Activated CD4-positive, alpha-beta T cell treated with anti-CD3 and anti-CD28 coated beads for 4 hours (primary cell): ENCODE measurements at regions not wholly inside any gene's neighbourhood (a gene's known extent, or its start where the extent isn't known, plus 50 kb on each side); places are given as distances from the start of the nearest gene placed in this dataset.

Source experiments
- DNase-seq, 2 donors: peaks; one replicate each; pipeline ENCODE4 v3.0.0-alpha.2; 2020

- no peak for DNase-seq
These were observed 1050.4 kb downstream of the MAT2B start for GRCh38 chr5:164555809-164556208.

- DNase-seq = no peak
These were observed 1054.8 kb downstream of the MAT2B start for GRCh38 chr5:164560216-164560615.

- no peak for DNase-seq
These were observed 1056.8 kb downstream of the MAT2B start for GRCh38 chr5:164561933-164562872.

- no peak for DNase-seq
These were observed 1058.0 kb downstream of the MAT2B start for GRCh38 chr5:164563370-164563769.

GRCh38 chr5:164573397-164573796, 1068.0 kb downstream of the MAT2B start:
- no peak for DNase-seq

GRCh38 chr5:164577201-164577600, 1071.8 kb downstream of the MAT2B start:
- no peak for DNase-seq

- no peak for DNase-seq
These were observed 1072.3 kb downstream of the MAT2B start for GRCh38 chr5:164577742-164578141.

GRCh38 chr5:164578401-164578800, 1073.0 kb downstream of the MAT2B start:
- no peak for DNase-seq

- DNase-seq = no peak
These were observed 1073.5 kb downstream of the MAT2B start for GRCh38 chr5:164578911-164579310.

- no peak for DNase-seq
These were observed 1074.7 kb downstream of the MAT2B start for GRCh38 chr5:164580155-164580554.

- no peak for DNase-seq
These were observed 1076.5 kb downstream of the MAT2B start for GRCh38 chr5:164581889-164582288.

- DNase-seq = no peak
These were observed 1088.6 kb downstream of the MAT2B start for GRCh38 chr5:164593982-164594381.

GRCh38 chr5:164597293-164597900, 1092.0 kb downstream of the MAT2B start:
- no peak for DNase-seq

- DNase-seq = no peak
These were observed 1094.9 kb downstream of the MAT2B start for GRCh38 chr5:164600274-164600673.

- no peak for DNase-seq
These were observed 1095.6 kb downstream of the MAT2B start for GRCh38 chr5:164600929-164601535.

- no peak for DNase-seq
These were observed 1103.1 kb downstream of the MAT2B start for GRCh38 chr5:164608507-164608906.

GRCh38 chr5:164610374-164610773, 1105.0 kb downstream of the MAT2B start:
- DNase-seq = no peak

- DNase-seq = no peak
These were observed 1109.3 kb downstream of the MAT2B start for GRCh38 chr5:164614707-164615106.

- DNase-seq = no peak
These were observed 1111.9 kb downstream of the MAT2B start for GRCh38 chr5:164617290-164617689.

- DNase-seq = no peak
These were observed 1121.6 kb downstream of the MAT2B start for GRCh38 chr5:164627021-164627420.

- no peak for DNase-seq
These were observed 1131.0 kb downstream of the MAT2B start for GRCh38 chr5:164636456-164636855.

- DNase-seq = no peak
These were observed 1132.6 kb downstream of the MAT2B start for GRCh38 chr5:164637931-164638521.

GRCh38 chr5:164649266-164649665, 1143.8 kb downstream of the MAT2B start:
- DNase-seq = no peak
